OCI-LY1 (cell line): ENCODE measurements at regions not wholly inside any gene's neighbourhood (a gene's known extent, or its start where the extent isn't known, plus 50 kb on each side); places are given as distances from the start of the nearest gene placed in this dataset.

Experiments
- H2AFZ ChIP-seq: fragments of 200-600 bp; sonication (generic), shearing (Covaris generic); 2 replicates; pipeline ENCODE4 v1.6.0; 2014; ENCODE audit warnings: antibody characterized with exemption, mild to moderate bottlenecking, low read length
- H3F3A ChIP-seq: fragments of 200-600 bp; sonication (generic), shearing (Covaris generic); 2 replicates; pipeline ENCODE4 v1.6.0; 2014; ENCODE audit warnings: mild to moderate bottlenecking, antibody characterized with exemption, low read length, moderate library complexity; ENCODE audit not compliant: insufficient read depth
- H3K27ac ChIP-seq: fragments of 200-600 bp; sonication (generic); 2 replicates; pipeline ENCODE4 v1.5.1; 2014; ENCODE audit warnings: low read length, mixed run types, mild to moderate bottlenecking, low read depth; ENCODE audit not compliant: poor library complexity, severe bottlenecking
- H3K27me3 ChIP-seq: fragments of 200-600 bp; sonication (generic); 2 replicates; pipeline ENCODE4 v1.6.0; 2014; ENCODE audit warnings: antibody characterized with exemption, mild to moderate bottlenecking, low read length, moderate library complexity; ENCODE audit not compliant: insufficient read depth
- H3K36me3 ChIP-seq: fragments of 200-600 bp; sonication (generic); 2 replicates; pipeline ENCODE4 v1.6.1; 2014; ENCODE audit warnings: mild to moderate bottlenecking, antibody characterized with exemption, low read length, moderate library complexity, mixed read lengths; ENCODE audit not compliant: insufficient read depth
- H3K4me1 ChIP-seq: fragments of 200-600 bp; sonication (generic); 2 replicates; pipeline ENCODE4 v1.5.1; 2014; ENCODE audit warnings: mild to moderate bottlenecking, low read length, moderate library complexity; ENCODE audit not compliant: insufficient read depth, severe bottlenecking
- H3K4me2 ChIP-seq: fragments of 200-600 bp; sonication (generic), shearing (Covaris generic); 2 replicates; pipeline ENCODE4 v1.6.1; 2014; ENCODE audit warnings: low read length
- H3K4me3 ChIP-seq: fragments of 200-600 bp; sonication (generic); 2 replicates; pipeline ENCODE4 v1.5.1; 2014; ENCODE audit warnings: low read length, low read depth, mild to moderate bottlenecking, mixed read lengths; ENCODE audit not compliant: poor library complexity, severe bottlenecking
- H3K79me2 ChIP-seq: fragments of 200-600 bp; shearing (Covaris generic); 2 replicates; pipeline ENCODE4 v1.6.1; 2016; ENCODE audit warnings: mixed run types, low read length, mixed read lengths; ENCODE audit not compliant: insufficient read depth
- H3K9ac ChIP-seq: fragments of 200-600 bp; sonication (generic), shearing (Covaris generic); 2 replicates; pipeline ENCODE4 v1.6.1; 2014; ENCODE audit warnings: mild to moderate bottlenecking, low read length, mixed read lengths
- H3K9me2 ChIP-seq: fragments of 200-600 bp; sonication (generic), shearing (Covaris generic); 2 replicates; pipeline ENCODE4 v1.6.1; 2014; ENCODE audit warnings: low read depth, mild to moderate bottlenecking, low read length, mixed read lengths
- H3K9me3 ChIP-seq: fragments of 200-600 bp; shearing (Covaris generic); 2 replicates; pipeline ENCODE4 v1.6.1; 2014; ENCODE audit warnings: low read length, mixed read lengths
- H4K20me1 ChIP-seq: fragments of 200-600 bp; sonication (generic), shearing (Covaris generic); 2 replicates; pipeline ENCODE4 v1.6.0; 2016; ENCODE audit warnings: mild to moderate bottlenecking, low read length; ENCODE audit not compliant: insufficient read depth
- EZH2 ChIP-seq: fragments of 200-600 bp; sonication (generic), shearing (Covaris generic); IDR thresholded peaks from 2 replicates; pipeline ENCODE4 v1.8.0; 2017; ENCODE audit warnings: borderline replicate concordance, mixed run types, mild to moderate bottlenecking, antibody characterized with exemption, low read length, moderate library complexity, mixed read lengths
- TF ChIP-seq, protein P1 (sequence below): fragments of 200-600 bp; sonication (generic), shearing (Covaris generic); IDR thresholded peaks from 2 replicates; pipeline ENCODE4 v1.5.1; 2017; ENCODE audit warnings: mild to moderate bottlenecking, antibody characterized with exemption, low read length, moderate library complexity, mixed read lengths

DNA sequence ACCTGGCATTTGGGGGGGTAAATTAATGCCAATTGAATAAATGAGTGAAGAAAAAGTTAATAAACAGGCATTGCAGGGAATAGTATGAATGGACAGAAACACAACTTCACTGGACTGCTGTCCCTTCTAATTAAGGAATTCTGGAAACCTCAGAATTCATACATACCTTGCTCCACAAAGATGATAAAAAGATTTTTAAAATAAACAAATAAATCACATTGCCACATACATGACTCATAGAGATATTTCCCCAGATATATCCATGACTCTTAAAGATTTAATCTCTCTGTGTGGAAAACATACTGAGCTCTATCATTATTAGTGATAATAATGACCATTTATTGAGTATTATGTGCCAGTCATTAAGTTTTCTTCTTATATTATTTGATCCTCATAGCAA is 469.0 kb upstream of the MEF2C start:
- H3F3A ChIP-seq = no peaks in the 10 kb centered on the region
- H3K27ac ChIP-seq = no peak overlapping the region
- no peaks in the 10 kb centered on the region for H3K27me3 ChIP-seq
- no peaks in the 10 kb centered on the region for H3K79me2 ChIP-seq
- H3K9ac ChIP-seq = no peak overlapping the region
- H2AFZ ChIP-seq = no peak overlapping the region
- no peaks in the 10 kb centered on the region for H3K9me3 ChIP-seq
- H3K4me3 ChIP-seq = no peak overlapping the region
- no peaks in the 10 kb centered on the region for H3K36me3 ChIP-seq
- H3K9me2 ChIP-seq = no peaks in the 10 kb centered on the region
- TF ChIP-seq, protein P1, sequence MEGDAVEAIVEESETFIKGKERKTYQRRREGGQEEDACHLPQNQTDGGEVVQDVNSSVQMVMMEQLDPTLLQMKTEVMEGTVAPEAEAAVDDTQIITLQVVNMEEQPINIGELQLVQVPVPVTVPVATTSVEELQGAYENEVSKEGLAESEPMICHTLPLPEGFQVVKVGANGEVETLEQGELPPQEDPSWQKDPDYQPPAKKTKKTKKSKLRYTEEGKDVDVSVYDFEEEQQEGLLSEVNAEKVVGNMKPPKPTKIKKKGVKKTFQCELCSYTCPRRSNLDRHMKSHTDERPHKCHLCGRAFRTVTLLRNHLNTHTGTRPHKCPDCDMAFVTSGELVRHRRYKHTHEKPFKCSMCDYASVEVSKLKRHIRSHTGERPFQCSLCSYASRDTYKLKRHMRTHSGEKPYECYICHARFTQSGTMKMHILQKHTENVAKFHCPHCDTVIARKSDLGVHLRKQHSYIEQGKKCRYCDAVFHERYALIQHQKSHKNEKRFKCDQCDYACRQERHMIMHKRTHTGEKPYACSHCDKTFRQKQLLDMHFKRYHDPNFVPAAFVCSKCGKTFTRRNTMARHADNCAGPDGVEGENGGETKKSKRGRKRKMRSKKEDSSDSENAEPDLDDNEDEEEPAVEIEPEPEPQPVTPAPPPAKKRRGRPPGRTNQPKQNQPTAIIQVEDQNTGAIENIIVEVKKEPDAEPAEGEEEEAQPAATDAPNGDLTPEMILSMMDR = no peak
- no peak for TF ChIP-seq EZH2
- H4K20me1 ChIP-seq = no peaks in the 10 kb centered on the region
- H3K4me1 ChIP-seq = no peaks in the 10 kb centered on the region
- no peak overlapping the region for H3K4me2 ChIP-seq

DNA sequence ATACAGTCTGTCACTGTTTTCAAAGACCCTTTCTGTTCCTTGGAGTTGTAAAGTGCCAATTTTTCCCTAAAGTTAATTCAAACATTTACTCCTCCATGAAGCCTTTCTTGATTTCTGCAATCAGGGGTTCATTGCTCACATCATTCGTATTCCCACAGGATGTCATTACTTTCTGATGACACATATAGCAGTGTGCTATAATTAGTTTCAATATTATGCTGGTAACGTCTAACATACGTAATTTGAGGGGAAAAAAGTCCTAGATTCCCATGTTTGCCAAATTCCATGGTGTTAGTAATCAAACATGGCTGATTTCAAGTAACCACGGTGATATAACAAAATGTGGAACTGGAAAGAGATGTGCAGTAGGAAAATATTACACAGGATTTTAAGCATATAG is 468.2 kb upstream of the MEF2C start:
- H3K9me3 ChIP-seq = no peaks in the 10 kb centered on the region
- H3K27me3 ChIP-seq = no peaks in the 10 kb centered on the region
- H2AFZ ChIP-seq = no peak overlapping the region
- H3K4me1 ChIP-seq = no peaks in the 10 kb centered on the region
- no peak overlapping the region for H3K4me3 ChIP-seq
- no peak overlapping the region for H3K9ac ChIP-seq
- H3K9me2 ChIP-seq = no peaks in the 10 kb centered on the region
- H3K27ac ChIP-seq = no peak overlapping the region
- H3K79me2 ChIP-seq = no peaks in the 10 kb centered on the region
- H3F3A ChIP-seq = no peaks in the 10 kb centered on the region
- no peak for TF ChIP-seq EZH2
- TF ChIP-seq, protein P1 = no peak
- H3K4me2 ChIP-seq = no peak overlapping the region
- H3K36me3 ChIP-seq = no peaks in the 10 kb centered on the region
- no peaks in the 10 kb centered on the region for H4K20me1 ChIP-seq

DNA sequence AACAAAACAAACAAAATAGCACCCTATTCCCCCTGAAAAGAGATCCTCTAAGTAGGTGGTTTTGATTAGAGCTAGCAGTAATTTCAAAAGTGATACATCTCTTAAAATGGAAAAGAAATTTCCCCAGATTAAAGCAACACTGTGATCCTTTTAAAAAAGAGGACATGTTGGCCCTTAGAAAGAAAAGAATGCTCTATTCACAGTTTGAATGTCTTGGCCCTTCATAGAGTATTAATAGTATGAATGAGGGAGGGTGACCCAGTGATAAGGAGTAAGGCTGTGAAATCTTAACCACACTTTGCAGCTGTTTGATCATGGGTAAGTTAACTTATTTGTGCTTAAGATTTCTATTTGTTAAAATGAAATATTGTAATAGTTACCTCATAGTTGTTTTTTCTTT is 467.7 kb upstream of the MEF2C start:
- H2AFZ ChIP-seq = no peak overlapping the region

DNA sequence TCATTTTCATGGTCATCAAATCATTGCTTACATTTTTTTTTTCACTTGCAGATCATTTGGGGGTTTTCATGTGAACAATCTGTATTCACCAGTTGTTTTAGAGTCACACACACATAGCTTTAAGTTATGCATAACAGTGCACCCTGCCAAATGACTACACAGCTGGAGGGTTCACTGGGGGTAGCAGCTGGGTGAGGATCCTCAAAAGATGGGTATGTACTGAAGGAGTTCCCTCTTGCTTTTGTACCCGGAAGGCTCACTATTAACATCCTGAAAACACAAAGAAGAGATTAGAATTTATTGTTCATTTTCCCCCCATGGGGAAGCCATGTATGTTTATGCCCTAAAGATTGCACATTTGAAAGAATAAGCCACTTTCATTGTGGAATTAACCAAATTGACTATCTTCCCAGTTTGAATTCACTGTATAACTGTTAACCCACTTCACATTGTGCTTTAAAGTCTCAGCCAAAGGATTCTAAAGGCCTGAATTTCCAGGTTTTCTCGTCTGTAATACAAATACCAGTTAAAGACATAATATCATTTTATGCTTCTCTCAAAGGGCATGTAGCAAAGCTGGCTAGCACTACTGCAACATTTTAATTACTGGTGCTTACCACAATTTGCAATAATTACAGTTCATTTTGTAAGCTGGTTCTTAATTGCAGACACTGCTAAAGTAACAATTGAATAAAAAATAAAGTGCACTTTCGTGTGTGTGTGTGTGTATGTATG is 466.4 kb upstream of the MEF2C start:
- Histone ChIP-seq H3K9me3 (no peaks in the 10 kb centered on the region), H3K4me2 (no peak overlapping the region), H3K27me3 (no peaks in the 10 kb centered on the region), H3K4me3 (no peak overlapping the region), H4K20me1 (no peaks in the 10 kb centered on the region), H3K27ac (no peak overlapping the region), H3K36me3 (no peaks in the 10 kb centered on the region), H3K79me2 (no peaks in the 10 kb centered on the region), H3K9ac (no peak overlapping the region), H3F3A (no peaks in the 10 kb centered on the region), H2AFZ (no peak overlapping the region; the same call in 1 of the 2 replicates), H3K9me2 (no peaks in the 10 kb centered on the region), H3K4me1 (no peaks in the 10 kb centered on the region)
- no peak for TF ChIP-seq EZH2
- TF ChIP-seq, protein P1 = no peak

More for the DNA sequence above, 467.7 kb upstream of the MEF2C start:
- Histone ChIP-seq H3K36me3 (no peaks in the 10 kb centered on the region), H3K9me2 (no peaks in the 10 kb centered on the region), H3K79me2 (no peaks in the 10 kb centered on the region), H3K9ac (no peak overlapping the region), H3K9me3 (no peaks in the 10 kb centered on the region), H3K4me2 (no peak overlapping the region), H4K20me1 (no peaks in the 10 kb centered on the region), H3K4me3 (no peak overlapping the region), H3K27ac (no peak overlapping the region), H3K4me1 (no peaks in the 10 kb centered on the region), H3F3A (no peaks in the 10 kb centered on the region), H3K27me3 (no peaks in the 10 kb centered on the region)
- TF ChIP-seq EZH2 = no peak
